ENCODE measurements at regions not wholly inside any gene's neighbourhood (a gene's known extent, or its start where the extent isn't known, plus 50 kb on each side); places are given as distances from the start of the nearest gene placed in this dataset.

GRCh38 chr11:134512061-134512460 lies 100.0 kb upstream of the B3GAT1 start:
- Mint-ChIP-seq H3K27me3 (peaks cover 2% of the 10 kb centered on the region), H3K36me3 (ENCODE audit: low read depth) (no peaks in the 10 kb centered on the region), H3K4me1 (no peaks in the 10 kb centered on the region), H3K9me3 (no peaks in the 10 kb centered on the region), H3K4me3 (no peak overlapping the region), H3K27ac (no peak overlapping the region)
- DNase-seq: no peak
- intact Hi-C loops (cut with micrococcal nuclease): no loop called here
- CTCF ChIA-PET: no interaction called here
- TF ChIP-seq CTCF (IDR thresholded peaks at IDR 0.05): no peak
- ATAC-seq (ENCODE audit: low read depth): no peak
- POLR2A ChIA-PET: no interaction called here

- intact Hi-C loops (cut with micrococcal nuclease): no loop called here
- H3K9me3 Mint-ChIP-seq: no peaks in the 10 kb centered on the region
- H3K27ac Mint-ChIP-seq: no peak overlapping the region
- TF ChIP-seq CTCF (IDR thresholded peaks at IDR 0.05): no peak
- H3K4me1 Mint-ChIP-seq: no peaks in the 10 kb centered on the region
- ChIA-PET CTCF (no interaction called here), POLR2A (no interaction called here)
- H3K27me3 Mint-ChIP-seq: peaks cover 2% of the 10 kb centered on the region
- no peak overlapping the region for H3K4me3 Mint-ChIP-seq
- no peaks in the 10 kb centered on the region for H3K36me3 Mint-ChIP-seq (ENCODE audit: low read depth)
- DNase-seq (peak; percentile 2), ATAC-seq (ENCODE audit: low read depth) (no peak)
These were observed 99.2 kb upstream of the B3GAT1 start for GRCh38 chr11:134511255-134511654.

- ATAC-seq (ENCODE audit: low read depth) (no peak), DNase-seq (peak; percentile 12)
- intact Hi-C loops (cut with micrococcal nuclease): no loop called here
- H3K36me3 Mint-ChIP-seq (ENCODE audit: low read depth): no peaks in the 10 kb centered on the region
- POLR2A ChIA-PET: no interaction called here
- H3K9me3 Mint-ChIP-seq: no peaks in the 10 kb centered on the region
- H3K4me3 Mint-ChIP-seq: no peak overlapping the region
- CTCF ChIA-PET: no interaction called here
- peaks cover 5% of the 10 kb centered on the region for H3K27me3 Mint-ChIP-seq
- no peak for TF ChIP-seq CTCF (IDR thresholded peaks at IDR 0.05)
- H3K27ac Mint-ChIP-seq: no peak overlapping the region
- H3K4me1 Mint-ChIP-seq: no peaks in the 10 kb centered on the region
These were observed 98.4 kb upstream of the B3GAT1 start for GRCh38 chr11:134510233-134511040.

GRCh38 chr11:134509381-134510232 lies 97.6 kb upstream of the B3GAT1 start:
- Mint-ChIP-seq H3K27me3 (peaks cover 7% of the 10 kb centered on the region), H3K9me3 (no peaks in the 10 kb centered on the region), H3K27ac (no peak overlapping the region), H3K4me3 (no peak overlapping the region), H3K36me3 (ENCODE audit: low read depth) (no peaks in the 10 kb centered on the region), H3K4me1 (no peaks in the 10 kb centered on the region)
- no peak for ATAC-seq (ENCODE audit: low read depth)
- peak; percentile 0 for DNase-seq
- ChIA-PET POLR2A (no interaction called here), CTCF (no interaction called here)
- intact Hi-C loops (cut with micrococcal nuclease): no loop called here
- TF ChIP-seq CTCF (IDR thresholded peaks at IDR 0.05): no peak

- CTCF ChIA-PET: no interaction called here
- peak; percentile 4 for DNase-seq
- POLR2A ChIA-PET: no interaction called here
- no peaks in the 10 kb centered on the region for H3K4me1 Mint-ChIP-seq
- no peak overlapping the region for H3K27ac Mint-ChIP-seq
- peaks cover 11% of the 10 kb centered on the region for H3K27me3 Mint-ChIP-seq
- no peaks in the 10 kb centered on the region for H3K36me3 Mint-ChIP-seq (ENCODE audit: low read depth)
- no peak overlapping the region for H3K4me3 Mint-ChIP-seq
- no peak for TF ChIP-seq CTCF (IDR thresholded peaks at IDR 0.05)
- no peaks in the 10 kb centered on the region for H3K9me3 Mint-ChIP-seq
- intact Hi-C loops (cut with micrococcal nuclease): no loop called here
- no peak for ATAC-seq (ENCODE audit: low read depth)
These were observed 96.4 kb upstream of the B3GAT1 start for GRCh38 chr11:134508219-134508990.
